H9 (cell line): ENCODE measurements at regions not wholly inside any gene's neighbourhood (a gene's known extent, or its start where the extent isn't known, plus 50 kb on each side); places are given as distances from the start of the nearest gene placed in this dataset.

Source experiments
- DNase-seq: peaks from one replicate; pipeline ENCODE4 v3.0.0-alpha.2; 2017
- H2AFZ ChIP-seq: one replicate; pipeline ENCODE4 v1.6.1; 2013; ENCODE audit warnings: mild to moderate bottlenecking, low read length, control low read depth, moderate library complexity
- H2AK5ac ChIP-seq: 2 replicates; pipeline ENCODE4 v1.6.1; 2013; ENCODE audit warnings: low read length, control low read depth, mixed read lengths; ENCODE audit not compliant: insufficient read length
- H2BK120ac ChIP-seq: one replicate; pipeline ENCODE4 v1.6.1; 2013; ENCODE audit warnings: low read depth, mild to moderate bottlenecking, low read length, control low read depth, inconsistent platforms; ENCODE audit not compliant: poor library complexity, severe bottlenecking
- H2BK12ac ChIP-seq: 2 replicates; pipeline ENCODE4 v1.6.1; 2013; ENCODE audit warnings: low read length, control low read depth, mixed read lengths, low read depth; ENCODE audit not compliant: insufficient read length
- H2BK15ac ChIP-seq: 2 replicates; pipeline ENCODE4 v1.6.1; 2013; ENCODE audit warnings: low read depth, low read length, control low read depth
- H2BK20ac ChIP-seq: one replicate; pipeline ENCODE4 v1.6.1; 2013; ENCODE audit warnings: low read depth, mild to moderate bottlenecking, low read length, control low read depth, inconsistent platforms; ENCODE audit not compliant: poor library complexity, severe bottlenecking
- H2BK5ac ChIP-seq: 2 replicates; pipeline ENCODE4 v1.6.1; 2013; ENCODE audit warnings: low read length, control low read depth, mixed read lengths; ENCODE audit not compliant: insufficient read length
- H3K14ac ChIP-seq: 2 replicates; pipeline ENCODE4 v1.6.1; 2013; ENCODE audit warnings: low read length, control low read depth; ENCODE audit not compliant: insufficient read depth
- H3K18ac ChIP-seq: 2 replicates; pipeline ENCODE4 v1.6.1; 2013; ENCODE audit warnings: low read depth, mild to moderate bottlenecking, mixed read lengths, low read length, control low read depth; ENCODE audit not compliant: insufficient read length
- H3K23ac ChIP-seq: 2 replicates; pipeline ENCODE4 v1.6.1; 2013; ENCODE audit warnings: low read length, control low read depth, mixed read lengths, low read depth; ENCODE audit not compliant: insufficient read length
- H3K23me2 ChIP-seq: 2 replicates; pipeline ENCODE4 v1.6.1; 2013; ENCODE audit warnings: low read depth, mild to moderate bottlenecking, mixed read lengths, low read length, control low read depth; ENCODE audit not compliant: insufficient read length, poor library complexity, severe bottlenecking
- H3K27ac ChIP-seq: 2 replicates; pipeline ENCODE4 v1.5.1; 2013; ENCODE audit warnings: low read length, control low read depth, mixed read lengths, low read depth; ENCODE audit not compliant: insufficient read length
- H3K27me3 ChIP-seq: 2 replicates; pipeline ENCODE4 v1.6.1; 2013; ENCODE audit warnings: low read length, control low read depth, inconsistent platforms; ENCODE audit not compliant: insufficient read depth
- H3K4ac ChIP-seq: 2 replicates; pipeline ENCODE4 v1.6.1; 2013; ENCODE audit warnings: low read depth, mild to moderate bottlenecking, control low read depth, inconsistent platforms, low read length, moderate library complexity
- H3K4me1 ChIP-seq: 2 replicates; pipeline ENCODE4 v1.6.1; 2013; ENCODE audit warnings: low read length, control low read depth, inconsistent platforms; ENCODE audit not compliant: insufficient read depth
- H3K4me2 ChIP-seq: 2 replicates; pipeline ENCODE4 v1.6.1; 2013; ENCODE audit warnings: low read length, control low read depth, mixed read lengths; ENCODE audit not compliant: insufficient read length, insufficient read depth
- H3K56ac ChIP-seq: 2 replicates; pipeline ENCODE4 v1.6.1; 2013; ENCODE audit warnings: low read depth, mild to moderate bottlenecking, mixed read lengths, low read length, control low read depth; ENCODE audit not compliant: insufficient read length
- H3K79me1 ChIP-seq: 2 replicates; pipeline ENCODE4 v1.6.1; 2013; ENCODE audit warnings: low read depth, mild to moderate bottlenecking, moderate library complexity, low read length, control low read depth, inconsistent platforms; ENCODE audit not compliant: insufficient read depth, poor library complexity, severe bottlenecking
- H3K79me2 ChIP-seq: 2 replicates; pipeline ENCODE4 v1.6.1; 2013; ENCODE audit warnings: low read length, control low read depth, inconsistent platforms; ENCODE audit not compliant: insufficient read depth
- H3K9ac ChIP-seq: 2 replicates; pipeline ENCODE4 v1.6.1; 2013; ENCODE audit warnings: low read length, control low read depth, mixed read lengths; ENCODE audit not compliant: insufficient read length; ENCODE audit errors: extremely low read depth
- H3K9me3 ChIP-seq: one replicate; pipeline ENCODE4 v1.6.1; 2013; ENCODE audit warnings: low read depth, low read length, inconsistent platforms; ENCODE audit not compliant: control insufficient read depth
- H3T11ph ChIP-seq: one replicate; pipeline ENCODE4 v1.6.1; 2013; ENCODE audit warnings: mild to moderate bottlenecking, low read length, control low read depth, inconsistent platforms
- H4K20me1 ChIP-seq: one replicate; pipeline ENCODE4 v1.6.1; 2013; ENCODE audit not compliant: control insufficient read depth, insufficient read length, insufficient read depth
- H4K5ac ChIP-seq: 2 replicates; pipeline ENCODE4 v1.6.1; 2013; ENCODE audit warnings: low read depth, mild to moderate bottlenecking, mixed read lengths, low read length, control low read depth; ENCODE audit not compliant: insufficient read length
- H4K8ac ChIP-seq: replicated peaks from 2 replicates; pipeline ENCODE4 v1.6.1; 2013; ENCODE audit warnings: low read length, control low read depth, mixed read lengths, low read depth; ENCODE audit not compliant: insufficient read length
- H4K91ac ChIP-seq: 2 replicates; pipeline ENCODE4 v1.6.1; 2013; ENCODE audit warnings: low read depth, mild to moderate bottlenecking, moderate library complexity, mixed read lengths, low read length, control low read depth; ENCODE audit not compliant: insufficient read length
- H3K27ac Mint-ChIP-seq, 3 experiments: 2 replicates in 2 of 3; 3 replicates in 1 of 3; pipeline ENCODE4 v1.8.0; 2020 to 2021; ENCODE audit warnings: mixed read lengths in 3 of 3, mild to moderate bottlenecking in 1 of 3, moderate library complexity in 1 of 3
- H3K27me3 Mint-ChIP-seq: 2 replicates; pipeline ENCODE4 v1.8.0; 2021; ENCODE audit warnings: low read depth, mild to moderate bottlenecking, moderate library complexity, mixed read lengths
- H3K36me3 Mint-ChIP-seq, 3 experiments: 2 replicates in 2 of 3; 3 replicates in 1 of 3; pipeline ENCODE4 v1.8.0; 2020 to 2021; ENCODE audit warnings: low read depth in 3 of 3, mixed read lengths in 3 of 3; ENCODE audit not compliant: insufficient read depth in 1 of 3
- H3K4me1 Mint-ChIP-seq, 2 experiments: 2 replicates each; pipeline ENCODE4 v1.8.0; 2020; ENCODE audit warnings: mixed read lengths in 2 of 2
- H3K4me3 Mint-ChIP-seq, 2 experiments: 2 replicates in 1 of 2; 3 replicates in 1 of 2; pipeline ENCODE4 v1.8.0; 2020 to 2021; ENCODE audit warnings: mild to moderate bottlenecking in 2 of 2, mixed read lengths in 2 of 2, moderate library complexity in 1 of 2
- H3K9me3 Mint-ChIP-seq, 2 experiments: 2 replicates in 1 of 2; 3 replicates in 1 of 2; pipeline ENCODE4 v1.8.0; 2020; ENCODE audit warnings: mild to moderate bottlenecking in 2 of 2, mixed read lengths in 2 of 2, moderate library complexity in 1 of 2
- CTCF ChIP-seq: fragments of 200-600 bp; sonication (generic); conservative IDR thresholded peaks from 3 replicates; pipeline ENCODE4 v1.8.0; 2021; ENCODE audit warnings: antibody characterized with exemption, mild to moderate bottlenecking
- WGBS: extraction: QIAGEN DNeasy Blood & Tissue Kit; methylation state at CpG from one replicate; pipeline ENCODE4 v1.1.7; 2013; ENCODE audit warnings: missing lambda C conversion rate, low lambda C conversion rate, mixed read lengths; ENCODE audit not compliant: insufficient read length; ENCODE audit errors: extremely low coverage; 5-methylcytosine and 5-hydroxymethylcytosine counted together

GRCh38 chr18:47407736-47408135 lies 156.3 kb upstream of the SKOR2 start:
- Mint-ChIP-seq H3K4me1 (peaks cover 55 to 60% of the 10 kb centered on the region in 2 experiments), H3K27ac (no peak overlapping the region; a peak in 1 of 7 replicates), H3K4me3 (no peak overlapping the region), H3K36me3 (peaks cover 0 to 8% (median 6%) of the 10 kb centered on the region in 3 experiments; a peak in 2 of 7 replicates), H3K9me3 (peaks cover 0 to 7% of the 10 kb centered on the region in 2 experiments; a peak in 3 of 5 replicates), H3K27me3 (peaks cover 47% of the 10 kb centered on the region)
- Histone ChIP-seq H4K8ac (no peak overlapping the region), H3K14ac (no peak overlapping the region), H3K27me3 (no peaks in the 10 kb centered on the region), H3K56ac (no peak overlapping the region), H2BK15ac (no peak overlapping the region), H2AFZ (no peak overlapping the region), H3K27ac (no peak overlapping the region), H2BK120ac (no peak overlapping the region), H2AK5ac (no peak overlapping the region), H2BK12ac (no peak overlapping the region), H4K5ac (no peak overlapping the region), H4K91ac (no peak overlapping the region), H3K4ac (no peak overlapping the region), H3K18ac (no peak overlapping the region), H3K4me1 (peaks cover 3% of the 10 kb centered on the region; the same call in 1 of the 2 replicates), H3K79me2 (no peaks in the 10 kb centered on the region), H3K9me3 (no peaks in the 10 kb centered on the region), H3K79me1 (no peaks in the 10 kb centered on the region), H3T11ph (no peak overlapping the region), H2BK5ac (no peak overlapping the region), H2BK20ac (no peak overlapping the region), H3K9ac (no peak overlapping the region), H3K23ac (no peak overlapping the region), H4K20me1 (no peaks in the 10 kb centered on the region), H3K23me2 (no peaks in the 10 kb centered on the region), H3K4me2 (no peak overlapping the region)
- DNase-seq = no peak
- no CpG with 5 or more reads among the region's 2 CpGs for whole genome bisulfite sequencing
- no peak for TF ChIP-seq CTCF
